ENCODE measurements at regions not wholly inside any gene's neighbourhood (a gene's known extent, or its start where the extent isn't known, plus 50 kb on each side); places are given as distances from the start of the nearest gene placed in this dataset.

DNA sequence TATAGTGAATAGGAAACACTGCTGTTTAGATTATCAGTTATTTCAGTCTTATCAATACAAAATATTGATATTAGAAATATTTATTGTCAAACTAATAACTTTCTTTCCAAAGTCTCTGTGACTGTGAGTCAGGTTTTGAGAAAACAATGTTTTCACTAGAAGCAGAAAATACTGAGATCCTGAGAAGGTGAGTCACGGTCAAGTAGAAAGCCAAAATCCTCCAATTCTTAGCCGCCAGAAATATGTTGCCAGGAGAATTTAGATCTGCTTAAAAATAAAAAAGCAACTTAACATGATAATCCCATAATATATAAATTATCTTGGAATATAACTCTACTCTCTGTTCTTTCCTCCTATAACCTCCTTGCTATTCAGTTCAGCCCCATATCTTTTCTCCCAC lies 181.9 kb upstream of the NRXN1 start:
- H3K27ac ChIP-seq: no peak overlapping the region
- no peak for DNase-seq (ENCODE audit: low spot score)
- no peaks in the 10 kb centered on the region for H3K4me1 ChIP-seq (ENCODE audit: control insufficient read depth in 1 of 2, low read depth in 2 of 2)
- H3K4me3 ChIP-seq: no peak overlapping the region
- no peak for ATAC-seq (ENCODE audit: insufficient number of reproducible peaks, low FRiP score, low read depth)
- H3K36me3 ChIP-seq: no peaks in the 10 kb centered on the region
- TF ChIP-seq, protein P1, sequence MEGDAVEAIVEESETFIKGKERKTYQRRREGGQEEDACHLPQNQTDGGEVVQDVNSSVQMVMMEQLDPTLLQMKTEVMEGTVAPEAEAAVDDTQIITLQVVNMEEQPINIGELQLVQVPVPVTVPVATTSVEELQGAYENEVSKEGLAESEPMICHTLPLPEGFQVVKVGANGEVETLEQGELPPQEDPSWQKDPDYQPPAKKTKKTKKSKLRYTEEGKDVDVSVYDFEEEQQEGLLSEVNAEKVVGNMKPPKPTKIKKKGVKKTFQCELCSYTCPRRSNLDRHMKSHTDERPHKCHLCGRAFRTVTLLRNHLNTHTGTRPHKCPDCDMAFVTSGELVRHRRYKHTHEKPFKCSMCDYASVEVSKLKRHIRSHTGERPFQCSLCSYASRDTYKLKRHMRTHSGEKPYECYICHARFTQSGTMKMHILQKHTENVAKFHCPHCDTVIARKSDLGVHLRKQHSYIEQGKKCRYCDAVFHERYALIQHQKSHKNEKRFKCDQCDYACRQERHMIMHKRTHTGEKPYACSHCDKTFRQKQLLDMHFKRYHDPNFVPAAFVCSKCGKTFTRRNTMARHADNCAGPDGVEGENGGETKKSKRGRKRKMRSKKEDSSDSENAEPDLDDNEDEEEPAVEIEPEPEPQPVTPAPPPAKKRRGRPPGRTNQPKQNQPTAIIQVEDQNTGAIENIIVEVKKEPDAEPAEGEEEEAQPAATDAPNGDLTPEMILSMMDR (IDR thresholded peaks at IDR 0.05): no peak
- no peaks in the 10 kb centered on the region for H3K27me3 ChIP-seq (replicated peaks; ENCODE audit: insufficient read depth)
- no peaks in the 10 kb centered on the region for H3K9me3 ChIP-seq

DNA sequence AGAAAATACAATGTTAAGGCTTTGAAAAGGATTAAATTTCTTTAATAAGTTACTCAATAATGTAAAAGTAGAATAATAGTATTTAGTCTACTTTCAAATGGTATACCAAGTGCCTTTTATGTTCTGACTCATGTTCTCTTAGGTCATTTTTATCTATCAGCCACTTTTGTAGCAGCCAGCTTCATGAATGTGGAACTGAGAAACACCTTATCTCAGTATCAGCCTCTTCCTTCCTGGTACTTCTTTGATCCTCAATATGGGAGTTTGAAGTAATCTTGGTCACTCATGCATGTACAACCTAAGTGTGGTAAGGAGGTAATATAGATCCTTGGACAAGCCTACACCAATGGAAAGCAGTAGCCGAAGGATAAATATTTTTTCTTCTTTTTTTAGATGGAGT lies 180.4 kb upstream of the NRXN1 start:
- no peaks in the 10 kb centered on the region for H3K27me3 ChIP-seq (replicated peaks; ENCODE audit: insufficient read depth)
- no peak for ATAC-seq (ENCODE audit: insufficient number of reproducible peaks, low FRiP score, low read depth)

DNA sequence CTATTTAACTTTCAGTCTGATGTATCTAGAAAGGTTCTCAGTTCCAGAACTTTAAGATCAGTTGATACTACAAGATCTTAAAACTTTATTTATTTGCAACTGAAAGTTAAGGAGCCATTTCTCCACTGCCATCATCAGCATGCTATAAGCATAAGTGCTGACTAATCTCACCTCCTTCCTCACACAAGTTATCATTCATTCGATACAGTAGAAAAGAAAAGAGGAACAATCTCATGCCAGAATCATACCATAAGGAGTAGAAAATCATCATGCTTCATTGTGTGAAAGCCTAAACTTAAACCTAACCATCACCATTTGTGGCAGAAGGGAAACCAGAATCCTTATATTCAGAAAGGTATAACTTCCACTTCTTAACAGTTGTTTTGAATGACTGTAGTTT lies 176.6 kb upstream of the NRXN1 start:
- Histone ChIP-seq H3K4me3 (no peak overlapping the region), H3K27ac (no peak overlapping the region), H3K4me1 (ENCODE audit: control insufficient read depth in 1 of 2, low read depth in 2 of 2) (no peaks in the 10 kb centered on the region), H3K27me3 (replicated peaks; ENCODE audit: insufficient read depth) (no peaks in the 10 kb centered on the region), H3K9me3 (no peaks in the 10 kb centered on the region), H3K36me3 (no peaks in the 10 kb centered on the region)
- DNase-seq (ENCODE audit: low spot score) (no peak), ATAC-seq (ENCODE audit: insufficient number of reproducible peaks, low FRiP score, low read depth) (no peak)
- TF ChIP-seq, protein P1 (IDR thresholded peaks at IDR 0.05): no peak

More for the DNA sequence above, 180.4 kb upstream of the NRXN1 start:
- no peak for DNase-seq (ENCODE audit: low spot score)
- Histone ChIP-seq H3K36me3 (no peaks in the 10 kb centered on the region), H3K4me1 (ENCODE audit: control insufficient read depth in 1 of 2, low read depth in 2 of 2) (no peaks in the 10 kb centered on the region), H3K27ac (no peak overlapping the region), H3K9me3 (no peaks in the 10 kb centered on the region), H3K4me3 (no peak overlapping the region)
- TF ChIP-seq, protein P1 (IDR thresholded peaks at IDR 0.05): no peak

DNA sequence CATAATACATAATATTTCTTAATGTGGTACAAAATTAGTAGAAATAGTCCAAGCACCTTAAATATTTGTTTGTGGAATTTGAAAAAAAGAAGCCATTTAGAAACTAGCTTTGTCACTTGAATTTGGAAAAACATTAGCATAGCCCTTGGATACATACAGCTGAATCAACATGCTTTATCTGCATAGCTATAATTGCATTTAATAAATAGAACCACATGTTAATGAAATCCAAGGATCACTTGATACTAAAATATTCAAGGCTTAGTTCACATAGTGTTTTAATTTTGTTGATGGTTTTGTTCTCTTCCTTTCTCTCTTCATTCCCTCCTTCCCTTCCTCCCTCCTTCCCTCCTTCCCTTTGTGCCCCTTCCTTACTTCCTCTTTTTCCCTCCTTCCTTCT lies 169.4 kb upstream of the NRXN1 start:
- TF ChIP-seq, protein P1 (IDR thresholded peaks at IDR 0.05): no peak
- H3K27ac ChIP-seq: no peak overlapping the region
- ATAC-seq (ENCODE audit: insufficient number of reproducible peaks, low FRiP score, low read depth): no peak
- DNase-seq (ENCODE audit: low spot score): no peak
- H3K9me3 ChIP-seq: no peaks in the 10 kb centered on the region
- no peaks in the 10 kb centered on the region for H3K36me3 ChIP-seq
- H3K27me3 ChIP-seq (replicated peaks; ENCODE audit: insufficient read depth): no peaks in the 10 kb centered on the region
- no peaks in the 10 kb centered on the region for H3K4me1 ChIP-seq (ENCODE audit: control insufficient read depth in 1 of 2, low read depth in 2 of 2)
- no peak overlapping the region for H3K4me3 ChIP-seq

DNA sequence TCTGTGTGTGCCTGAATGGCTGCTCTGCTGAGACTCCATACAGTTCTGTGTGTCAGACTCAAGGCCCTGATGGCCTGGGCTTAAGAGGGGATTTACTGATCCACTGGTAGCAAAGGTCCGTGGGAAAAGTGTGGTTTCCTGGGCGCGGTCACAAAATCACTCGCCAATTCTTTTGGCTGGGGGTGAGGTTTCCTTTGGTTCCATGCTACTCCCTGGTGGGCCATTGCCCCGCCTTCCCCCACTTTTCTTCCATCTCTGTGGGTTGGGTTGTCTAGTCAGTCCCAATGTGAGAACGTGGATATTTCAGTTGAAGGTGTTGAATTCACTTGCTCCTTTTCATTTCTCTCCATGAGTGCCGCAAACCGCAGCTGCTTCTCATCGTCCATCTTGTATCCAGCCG lies 162.7 kb upstream of the NRXN1 start:
- Histone ChIP-seq H3K4me3 (no peak overlapping the region), H3K27me3 (replicated peaks; ENCODE audit: insufficient read depth) (no peaks in the 10 kb centered on the region), H3K27ac (no peak overlapping the region), H3K36me3 (no peaks in the 10 kb centered on the region), H3K4me1 (ENCODE audit: control insufficient read depth in 1 of 2, low read depth in 2 of 2) (no peaks in the 10 kb centered on the region), H3K9me3 (no peaks in the 10 kb centered on the region)
- TF ChIP-seq, protein P1 (IDR thresholded peaks at IDR 0.05): no peak
- DNase-seq (ENCODE audit: low spot score) (no peak), ATAC-seq (ENCODE audit: insufficient number of reproducible peaks, low FRiP score, low read depth) (no peak)

All from thoracic aorta (tissue), 2 donors.